Kidney capillary endothelial cell (primary cell): ENCODE measurements at regions not wholly inside any gene's neighbourhood (a gene's known extent, or its start where the extent isn't known, plus 50 kb on each side); places are given as distances from the start of the nearest gene placed in this dataset.

Experiments used
- DNase-seq: peaks from one replicate; pipeline ENCODE4 v3.0.0-alpha.2; 2018; ENCODE audit warnings: low spot score

- DNase-seq: no peak
These were observed 57.1 kb upstream of the KLHL29 start for GRCh38 chr2:23327887-23328286.

GRCh38 chr2:23330214-23330613 is 54.8 kb upstream of the KLHL29 start:
- DNase-seq: no peak
